ENCODE measurements at regions not wholly inside any gene's neighbourhood (a gene's known extent, or its start where the extent isn't known, plus 50 kb on each side); places are given as distances from the start of the nearest gene placed in this dataset.

- no peak overlapping the region for H3K4me2 ChIP-seq
- peaks cover 38% of the 10 kb centered on the region for H3K9me3 Mint-ChIP-seq
Measured at GRCh38 chr13:80988391-80989151, 647.6 kb upstream of the SPRY2 start.

More at GRCh38 chr13:80988391-80989151, 647.6 kb upstream of the SPRY2 start:
- H3F3A ChIP-seq (replicated peaks; ENCODE audit: low read depth): no peaks in the 10 kb centered on the region
- no peaks in the 10 kb centered on the region for H3K4me1 ChIP-seq (ENCODE audit: insufficient read depth)
- DNase-seq (ENCODE audit: low spot score) (no peak), ATAC-seq (no peak)
- no peaks in the 10 kb centered on the region for H3K36me3 ChIP-seq (ENCODE audit: insufficient read depth)
- H3K27me3 ChIP-seq (ENCODE audit: insufficient read depth): no peaks in the 10 kb centered on the region
- Mint-ChIP-seq H3K4me3 (no peak overlapping the region), H3K4me1 (no peaks in the 10 kb centered on the region; the same call in 2 of the 3 replicates), H3K36me3 (ENCODE audit: low read depth) (peaks cover 19% of the 10 kb centered on the region; the same call in 2 of the 3 replicates), H3K27ac (no peak overlapping the region), H3K27me3 (ENCODE audit: insufficient read depth, low read depth, poor library complexity) (no peaks in the 10 kb centered on the region)
- no peak overlapping the region for H2AFZ ChIP-seq
- no peaks in the 10 kb centered on the region for H4K20me1 ChIP-seq (replicated peaks; ENCODE audit: insufficient read depth)
- no peak overlapping the region for H3K27ac ChIP-seq (ENCODE audit: low read depth)
- TF ChIP-seq POLR2AphosphoS5 (IDR thresholded peaks at IDR 0.05; ENCODE audit: low read depth) (no peak), EZH2phosphoT487 (IDR thresholded peaks at IDR 0.05; ENCODE audit: unreplicated experiment) (no peak), ZNF331 (CRISPR knock-in tag; IDR thresholded peaks at IDR 0.05; ENCODE audit: low read depth) (no peak), JUNB (IDR thresholded peaks at IDR 0.05; ENCODE audit: unreplicated experiment) (no peak), CTCF (conservative IDR thresholded peaks at IDR 0.05; ENCODE audit: low read depth in 2 of 2) (no peak), ZNF462 (CRISPR knock-in tag; IDR thresholded peaks at IDR 0.05) (no peak), ZNF114 (CRISPR knock-in tag; IDR thresholded peaks at IDR 0.05) (no peak), NANOG (IDR thresholded peaks at IDR 0.05; ENCODE audit: borderline replicate concordance) (no peak), ETS1 (IDR thresholded peaks at IDR 0.05) (no peak), REST (IDR thresholded peaks at IDR 0.05; ENCODE audit: unreplicated experiment) (no peak), STAT1 (IDR thresholded peaks at IDR 0.05; ENCODE audit: unreplicated experiment) (no peak), CREB1 (CRISPR knock-in tag; IDR thresholded peaks at IDR 0.05; ENCODE audit: low read depth) (no peak), EZH2 (IDR thresholded peaks at IDR 0.05; ENCODE audit: low read depth, unreplicated experiment) (no peak)
- H3K9me2 ChIP-seq (ENCODE audit: insufficient read depth): no peaks in the 10 kb centered on the region
- no peak overlapping the region for H3K4me3 ChIP-seq
- no peaks in the 10 kb centered on the region for H3K79me2 ChIP-seq (replicated peaks; ENCODE audit: insufficient read depth)
